MM.1S (cell line): ENCODE measurements at regions not wholly inside any gene's neighbourhood (a gene's known extent, or its start where the extent isn't known, plus 50 kb on each side); places are given as distances from the start of the nearest gene placed in this dataset.

Source experiments
- DNase-seq: peaks from one replicate; pipeline ENCODE4 v3.0.0-alpha.2; 2015
- H2AFZ ChIP-seq: fragments of 300-600 bp; sonication (generic); 2 replicates; pipeline ENCODE4 v1.6.0; 2016; ENCODE audit warnings: antibody characterized with exemption, low read length
- H3F3A ChIP-seq: fragments of 300-600 bp; sonication (generic); 2 replicates; pipeline ENCODE4 v1.6.1; 2016; ENCODE audit warnings: mild to moderate bottlenecking, antibody characterized with exemption, low read length, moderate library complexity, mixed read lengths; ENCODE audit not compliant: insufficient read depth
- H3K27ac ChIP-seq: fragments of 300-600 bp; sonication (generic); 2 replicates; pipeline ENCODE4 v1.5.1; 2016; ENCODE audit warnings: mild to moderate bottlenecking, low read length
- H3K27me3 ChIP-seq: fragments of 300-600 bp; sonication (generic); replicated peaks from 2 replicates; pipeline ENCODE4 v1.6.0; 2016; ENCODE audit warnings: low read length; ENCODE audit not compliant: insufficient read depth
- H3K36me3 ChIP-seq: fragments of 300-600 bp; sonication (generic); replicated peaks from 2 replicates; pipeline ENCODE4 v1.6.1; 2016; ENCODE audit warnings: mild to moderate bottlenecking, low read length, mixed read lengths; ENCODE audit not compliant: insufficient read depth
- H3K4me1 ChIP-seq: fragments of 300-600 bp; sonication (generic); 2 replicates; pipeline ENCODE4 v1.6.1; 2016; ENCODE audit warnings: low read length, mixed read lengths
- H3K4me2 ChIP-seq: fragments of 300-600 bp; sonication (generic); 2 replicates; pipeline ENCODE4 v1.6.0; 2016; ENCODE audit warnings: low read depth, low read length
- H3K4me3 ChIP-seq: fragments of 300-600 bp; sonication (generic); 2 replicates; pipeline ENCODE4 v1.5.1; 2016; ENCODE audit warnings: low read length, mixed read lengths
- H3K79me2 ChIP-seq: fragments of 300-600 bp; sonication (generic); 2 replicates; pipeline ENCODE4 v1.6.1; 2016; ENCODE audit warnings: mixed run types, low read length, mixed read lengths
- H3K9ac ChIP-seq: fragments of 300-600 bp; sonication (generic); 2 replicates; pipeline ENCODE4 v1.6.1; 2016; ENCODE audit warnings: low read length, mixed read lengths
- H3K9me2 ChIP-seq: fragments of 300-600 bp; sonication (generic); replicated peaks from 2 replicates; pipeline ENCODE4 v1.6.1; 2016; ENCODE audit warnings: mild to moderate bottlenecking, low read length, mixed read lengths; ENCODE audit not compliant: insufficient read depth
- H3K9me3 ChIP-seq: fragments of 300-600 bp; sonication (generic); replicated peaks from 2 replicates; pipeline ENCODE4 v1.6.1; 2016; ENCODE audit warnings: mild to moderate bottlenecking, low read length, mixed read lengths; ENCODE audit not compliant: insufficient read depth
- H4K20me1 ChIP-seq: fragments of 300-600 bp; sonication (generic); 2 replicates; pipeline ENCODE4 v1.6.1; 2016; ENCODE audit warnings: mild to moderate bottlenecking, low read length, moderate library complexity, mixed read lengths; ENCODE audit not compliant: insufficient read depth
- CTCF ChIP-seq: fragments of 300-600 bp; sonication (generic); IDR thresholded peaks from 2 replicates; pipeline ENCODE4 v1.5.1; 2016; ENCODE audit warnings: antibody characterized with exemption, low read length, mixed read lengths
- EZH2 ChIP-seq: fragments of 300-600 bp; sonication (generic); optimal IDR thresholded peaks from 2 replicates; pipeline ENCODE3; 2017; ENCODE audit warnings: low read depth, mild to moderate bottlenecking, antibody characterized with exemption, low read length, mixed read lengths
- EZH2phosphoT487 ChIP-seq: fragments of 300-600 bp; sonication (generic); IDR thresholded peaks from 2 replicates; pipeline ENCODE4 v1.6.1; 2018; ENCODE audit warnings: antibody characterized with exemption, low read length

- H3K79me2 ChIP-seq: no peaks in the 10 kb centered on the region
- TF ChIP-seq EZH2 (no peak), EZH2phosphoT487 (no peak), CTCF (no peak)
- no peak overlapping the region for H3K27ac ChIP-seq
- H3K9me3 ChIP-seq: no peaks in the 10 kb centered on the region
- no peak overlapping the region for H3K4me2 ChIP-seq
- H3K36me3 ChIP-seq: no peaks in the 10 kb centered on the region
- no peaks in the 10 kb centered on the region for H4K20me1 ChIP-seq
- no peak overlapping the region for H3K9ac ChIP-seq
- H3K9me2 ChIP-seq: no peaks in the 10 kb centered on the region
- no peak for DNase-seq
- no peaks in the 10 kb centered on the region for H3K27me3 ChIP-seq
- no peak overlapping the region for H3K4me3 ChIP-seq
- peaks cover 8% of the 10 kb centered on the region for H3K4me1 ChIP-seq
- no peaks in the 10 kb centered on the region for H3F3A ChIP-seq
- no peak overlapping the region for H2AFZ ChIP-seq
Observed at GRCh38 chr20:12166053-12166717, 248.5 kb downstream of the BTBD3 start.

- no peaks in the 10 kb centered on the region for H3K9me3 ChIP-seq
- no peak for DNase-seq
- H3K4me1 ChIP-seq: peaks cover 48% of the 10 kb centered on the region
- no peaks in the 10 kb centered on the region for H3K36me3 ChIP-seq
- no peak overlapping the region for H2AFZ ChIP-seq
- H4K20me1 ChIP-seq: no peaks in the 10 kb centered on the region
- no peak overlapping the region for H3K4me3 ChIP-seq
- H3K4me2 ChIP-seq: no peak overlapping the region
- H3K79me2 ChIP-seq: no peaks in the 10 kb centered on the region
- peaks cover 10% of the 10 kb centered on the region for H3F3A ChIP-seq
- no peaks in the 10 kb centered on the region for H3K27me3 ChIP-seq
- TF ChIP-seq CTCF (no peak), EZH2 (no peak), EZH2phosphoT487 (no peak)
- no peak overlapping the region for H3K27ac ChIP-seq
- no peak overlapping the region for H3K9ac ChIP-seq
- no peaks in the 10 kb centered on the region for H3K9me2 ChIP-seq
Observed at GRCh38 chr20:12170406-12170805, 252.7 kb downstream of the BTBD3 start.

- Histone ChIP-seq H3K36me3 (no peaks in the 10 kb centered on the region), H3K79me2 (no peaks in the 10 kb centered on the region), H3K9me2 (no peaks in the 10 kb centered on the region), H3K9ac (peak overlapping the region; percentile 46), H3K4me3 (peak overlapping the region; percentile 32; the same call in 1 of the 2 replicates), H3K27me3 (no peaks in the 10 kb centered on the region), H2AFZ (peak overlapping the region; percentile 41), H3K27ac (peak overlapping the region; percentile 91), H3K4me2 (peak overlapping the region; percentile 75), H4K20me1 (no peaks in the 10 kb centered on the region), H3F3A (peaks cover 10% of the 10 kb centered on the region), H3K9me3 (no peaks in the 10 kb centered on the region), H3K4me1 (peaks cover 46% of the 10 kb centered on the region)
- no peak for TF ChIP-seq EZH2
- DNase-seq: peak; percentile 89
Observed at GRCh38 chr20:12171923-12172524, 254.3 kb downstream of the BTBD3 start.
